B cell (primary cell): ENCODE measurements at regions not wholly inside any gene's neighbourhood (a gene's known extent, or its start where the extent isn't known, plus 50 kb on each side); places are given as distances from the start of the nearest gene placed in this dataset.

Experiments used
- ATAC-seq: fragments of 200-7000 bp; cut with Tn5 transposase; one replicate; pipeline ENCODE4 v1.10.0; 2021; ENCODE audit warnings: low read depth, mild to moderate bottlenecking, moderate number of reproducible peaks, moderate library complexity
- CTCF ChIA-PET: fragments of 350-600 bp; sonication (Branson Sonifier 250); formaldehyde crosslinking; loops from one replicate; lab custom pipeline; 2021; ENCODE audit warnings: antibody characterized with exemption, inconsistent platforms; lab: Charles Lee
- POLR2A ChIA-PET: fragments of 350-600 bp; sonication (Branson Sonifier 250); formaldehyde crosslinking; loops from one replicate; lab custom pipeline; 2021; ENCODE audit warnings: antibody characterized with exemption; lab: Charles Lee
- DNase-seq: peaks from one replicate; pipeline ENCODE4 v3.0.0; 2013
- H2AFZ ChIP-seq: 2 replicates; pipeline ENCODE4 v1.6.1; 2012; ENCODE audit warnings: mild to moderate bottlenecking, low read depth, low read length; ENCODE audit not compliant: insufficient read depth, poor library complexity, severe bottlenecking
- H3K27ac ChIP-seq, 2 donors: 1 replicate in 1 of 2; 2 replicates in 1 of 2; pipeline ENCODE4 v1.5.1; 2012 to 2013; ENCODE audit warnings: low read length in 2 of 2, mild to moderate bottlenecking in 2 of 2, moderate library complexity in 1 of 2
- H3K27me3 ChIP-seq, 4 experiments: fragments of 200-600 bp in 1 of 4; sonication (generic) in 1 of 4; replicated peaks in 1 of 4; 1 replicate in 2 of 4; 2 replicates in 2 of 4; pipeline versions ENCODE4 v1.6.1 to v1.7.0; 2013 to 2016; ENCODE audit warnings: low read length in 3 of 4, mild to moderate bottlenecking in 2 of 4, mixed read lengths in 1 of 4, moderate library complexity in 1 of 4; ENCODE audit not compliant: insufficient read depth in 4 of 4, control insufficient read depth in 3 of 4; ENCODE audit errors: control extremely low read depth in 1 of 4
- H3K36me3 ChIP-seq, 2 experiments: replicated peaks in 1 of 2; 1 replicate in 1 of 2; 2 replicates in 1 of 2; pipeline versions ENCODE4 v1.6.1 to v1.7.1; 2013; ENCODE audit warnings: low read length in 1 of 2; ENCODE audit not compliant: insufficient read depth in 2 of 2, control insufficient read depth in 1 of 2; ENCODE audit errors: control extremely low read depth in 1 of 2, extremely low read depth in 1 of 2
- H3K4me1 ChIP-seq, 2 donors: fragments of 200-600 bp in 1 of 2; sonication (generic) in 1 of 2; 1 replicate in 1 of 2; 2 replicates in 1 of 2; pipeline versions ENCODE4 v1.5.1 to v1.6.1; 2013 to 2017; ENCODE audit warnings: low read length in 2 of 2; ENCODE audit not compliant: control insufficient read depth in 2 of 2, insufficient read depth in 2 of 2
- H3K4me2 ChIP-seq: replicated peaks from 2 replicates; pipeline ENCODE3; 2012; ENCODE audit warnings: mild to moderate bottlenecking, low read depth, low read length; ENCODE audit not compliant: poor library complexity, severe bottlenecking
- H3K4me3 ChIP-seq, 5 experiments: fragments of 200-600 bp in 1 of 5; sonication (generic) in 1 of 5; 1 replicate in 3 of 5; 2 replicates in 2 of 5; pipeline versions ENCODE4 v1.5.1 to v1.7.0; 2011 to 2016; ENCODE audit warnings: low read length in 4 of 5, mild to moderate bottlenecking in 4 of 5, low read depth in 2 of 5, control low read depth in 1 of 5, moderate library complexity in 1 of 5; ENCODE audit not compliant: insufficient read depth in 1 of 5; ENCODE audit errors: control extremely low read depth in 1 of 5, extremely low read depth in 1 of 5
- H3K79me2 ChIP-seq: fragments of 200-600 bp; sonication (generic); one replicate; pipeline ENCODE4 v1.6.0; 2016; ENCODE audit warnings: low read length; ENCODE audit not compliant: control insufficient read depth, insufficient read depth
- H3K9ac ChIP-seq: fragments of 200-600 bp; sonication (generic); 2 replicates; pipeline ENCODE4 v1.6.1; 2017; ENCODE audit warnings: mild to moderate bottlenecking, low read length, moderate library complexity
- H3K9me3 ChIP-seq, 3 donors: one replicate each; pipeline versions ENCODE4 v1.6.1 to v1.7.1; 2013; ENCODE audit warnings: low read length in 2 of 3; ENCODE audit not compliant: control insufficient read depth in 2 of 3, insufficient read depth in 1 of 3; ENCODE audit errors: control extremely low read depth in 1 of 3
- H4K20me1 ChIP-seq: 2 replicates; pipeline ENCODE4 v1.6.0; 2012; ENCODE audit warnings: mild to moderate bottlenecking, low read length; ENCODE audit not compliant: insufficient read depth, control insufficient read depth, poor library complexity, severe bottlenecking
- H3K27ac Mint-ChIP-seq: one replicate; pipeline ENCODE4 v1.8.0; 2021; ENCODE audit warnings: mixed read lengths
- H3K27me3 Mint-ChIP-seq: one replicate; pipeline ENCODE4 v1.8.0; 2021; ENCODE audit warnings: mixed read lengths
- H3K4me1 Mint-ChIP-seq: one replicate; pipeline ENCODE4 v1.8.0; 2021; ENCODE audit warnings: mixed read lengths
- H3K4me3 Mint-ChIP-seq: one replicate; pipeline ENCODE4 v1.8.0; 2021; ENCODE audit warnings: mixed read lengths
- H3K9me3 Mint-ChIP-seq: one replicate; pipeline ENCODE4 v1.8.0; 2022; ENCODE audit warnings: mixed read lengths; ENCODE audit not compliant: insufficient read depth
- CTCF ChIP-seq: fragments of 200-600 bp; IDR thresholded peaks from one replicate; pipeline ENCODE4 v1.8.0; 2022; ENCODE audit warnings: antibody characterized with exemption, mild to moderate bottlenecking
- EZH2 ChIP-seq: IDR thresholded peaks from 2 replicates; pipeline ENCODE4 v1.6.1; 2012; ENCODE audit warnings: borderline replicate concordance, low read depth, mild to moderate bottlenecking, moderate library complexity, low read length; ENCODE audit not compliant: insufficient read depth, poor library complexity, severe bottlenecking
- WGBS: methylation state at CpG from one replicate; pipeline ENCODE4 v1.1.5; 2013; ENCODE audit warnings: missing lambda C conversion rate; ENCODE audit not compliant: insufficient coverage; 5-methylcytosine and 5-hydroxymethylcytosine counted together
- intact Hi-C: fragments of 100-400 bp; cut with micrococcal nuclease; formaldehyde crosslinking; loops from one replicate; pipeline ENCODE4 v1.10.0; 2022

GRCh38 chr2:150267651-150268415 is 219.6 kb downstream of the RND3 start:
- Mint-ChIP-seq H3K4me3 (no peak overlapping the region), H3K4me1 (no peaks in the 10 kb centered on the region), H3K27ac (no peak overlapping the region), H3K27me3 (no peaks in the 10 kb centered on the region), H3K9me3 (no peaks in the 10 kb centered on the region)
- H3K79me2 ChIP-seq, result no peaks in the 10 kb centered on the region
- H3K27me3 ChIP-seq, result no peaks in the 10 kb centered on the region
- intact Hi-C loops, result no loop called here
- no peak overlapping the region for H3K27ac ChIP-seq
- POLR2A ChIA-PET, result no interaction called here
- TF ChIP-seq CTCF, result no peak
- no peak for TF ChIP-seq EZH2
- no peaks in the 10 kb centered on the region for H4K20me1 ChIP-seq
- no peak overlapping the region for H2AFZ ChIP-seq
- CTCF ChIA-PET, result no interaction called here
- no peak overlapping the region for H3K4me3 ChIP-seq
- ATAC-seq, result no peak
- H3K4me1 ChIP-seq, result no peaks in the 10 kb centered on the region
- no peak for DNase-seq
- H3K4me2 ChIP-seq, result no peak overlapping the region
- 100% methylated on average over 1 of the region's 3 CpGs for WGBS
- H3K9me3 ChIP-seq, result peaks cover 0 to 3% (median 0%) of the 10 kb centered on the region in 3 donors
- H3K9ac ChIP-seq, result no peak overlapping the region
- H3K36me3 ChIP-seq, result no peaks in the 10 kb centered on the region

DNA sequence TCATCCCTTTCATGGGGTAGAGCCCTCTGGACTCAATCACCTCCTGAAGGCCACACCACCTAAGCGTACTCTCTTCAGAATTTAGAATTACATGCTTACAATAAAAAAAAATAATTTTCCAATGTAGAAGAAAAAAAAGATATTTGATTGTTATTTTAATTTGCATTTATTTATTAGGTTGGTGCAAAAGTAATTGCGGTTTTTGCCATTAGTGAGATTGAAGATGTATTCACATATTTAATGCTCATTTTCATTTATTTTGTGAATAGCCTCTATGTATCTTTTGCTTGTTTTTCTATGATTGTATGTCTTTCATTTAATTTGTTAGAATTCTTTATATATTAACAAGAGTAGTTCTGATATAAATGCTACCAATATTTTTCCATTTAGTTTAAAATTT is 220.5 kb downstream of the RND3 start:
- no peaks in the 10 kb centered on the region for H3K36me3 ChIP-seq
- no peak overlapping the region for H3K9ac ChIP-seq
- H3K9me3 Mint-ChIP-seq, result no peaks in the 10 kb centered on the region
- no peaks in the 10 kb centered on the region for H4K20me1 ChIP-seq
- H3K4me1 ChIP-seq, result no peaks in the 10 kb centered on the region
- TF ChIP-seq EZH2, result no peak
- no peak for TF ChIP-seq CTCF
- no peaks in the 10 kb centered on the region for H3K27me3 ChIP-seq
- H2AFZ ChIP-seq, result no peak overlapping the region
- no CpG with 5 or more reads among the region's 2 CpGs for WGBS
- no peak overlapping the region for H3K4me3 ChIP-seq
- H3K9me3 ChIP-seq, result peaks cover 0 to 3% (median 0%) of the 10 kb centered on the region in 3 donors
- no peak overlapping the region for H3K27ac Mint-ChIP-seq
- ATAC-seq (no peak), DNase-seq (no peak)
- ChIA-PET CTCF (no interaction called here), POLR2A (no interaction called here)
- intact Hi-C loops, result no loop called here
- H3K79me2 ChIP-seq, result no peaks in the 10 kb centered on the region
- H3K27me3 Mint-ChIP-seq, result no peaks in the 10 kb centered on the region
- H3K4me1 Mint-ChIP-seq, result no peaks in the 10 kb centered on the region
- H3K4me3 Mint-ChIP-seq, result no peak overlapping the region
- H3K27ac ChIP-seq, result no peak overlapping the region
- H3K4me2 ChIP-seq, result no peak overlapping the region
